SJSA1 (cell line): ENCODE measurements at regions not wholly inside any gene's neighbourhood (a gene's known extent, or its start where the extent isn't known, plus 50 kb on each side); places are given as distances from the start of the nearest gene placed in this dataset.

Experiments used
- DNase-seq, 2 experiments: peaks; one replicate each; pipeline ENCODE4 v3.0.0-alpha.2; 2015 to 2020; ENCODE audit warnings: low spot score in 2 of 2, low read depth in 1 of 2
- H3K27ac ChIP-seq: fragments of 250-450 bp; sonication (Bioruptor Pico); 2 replicates; pipeline ENCODE4 v1.5.1; 2020; ENCODE audit warnings: mild to moderate bottlenecking, moderate library complexity
- H3K27me3 ChIP-seq: fragments of 250-450 bp; sonication (Bioruptor Pico); replicated peaks from 2 replicates; pipeline ENCODE4 v1.5.1; 2020; ENCODE audit warnings: mild to moderate bottlenecking, moderate library complexity
- H3K36me3 ChIP-seq: fragments of 250-450 bp; sonication (Bioruptor Pico); 2 replicates; pipeline ENCODE4 v1.5.1; 2020; ENCODE audit warnings: mild to moderate bottlenecking
- H3K4me1 ChIP-seq: fragments of 250-450 bp; sonication (Bioruptor Pico); replicated peaks from 2 replicates; pipeline ENCODE4 v1.6.1; 2021; ENCODE audit warnings: mild to moderate bottlenecking
- H3K4me3 ChIP-seq: fragments of 250-450 bp; sonication (Bioruptor Pico); 2 replicates; pipeline ENCODE4 v1.5.1; 2020; ENCODE audit warnings: mild to moderate bottlenecking
- H3K9me3 ChIP-seq: fragments of 250-450 bp; sonication (Bioruptor Pico); replicated peaks from 2 replicates; pipeline ENCODE4 v1.5.1; 2020; ENCODE audit warnings: mild to moderate bottlenecking

GRCh38 chr2:165033402-165033801 lies 78.1 kb upstream of the SLC38A11 start:
- Histone ChIP-seq H3K4me3 (no peak overlapping the region), H3K4me1 (0 out of 2 replicates have a peak, but pooled peaks cover 3% of the 10 kb centered on the region), H3K27ac (no peak overlapping the region), H3K9me3 (no peaks in the 10 kb centered on the region), H3K36me3 (no peaks in the 10 kb centered on the region), H3K27me3 (no peaks in the 10 kb centered on the region)
- no peak for DNase-seq

GRCh38 chr2:165032559-165032958 lies 77.2 kb upstream of the SLC38A11 start:
- DNase-seq = no peak
- H3K9me3 ChIP-seq = no peaks in the 10 kb centered on the region
- H3K27ac ChIP-seq = no peak overlapping the region
- no peak overlapping the region for H3K4me3 ChIP-seq
- H3K27me3 ChIP-seq = no peaks in the 10 kb centered on the region
- H3K4me1 ChIP-seq = 0 out of 2 replicates have a peak, but pooled peaks cover 3% of the 10 kb centered on the region
- no peaks in the 10 kb centered on the region for H3K36me3 ChIP-seq

- Histone ChIP-seq H3K4me3 (no peak overlapping the region), H3K27me3 (no peaks in the 10 kb centered on the region), H3K4me1 (no peaks in the 10 kb centered on the region), H3K9me3 (no peaks in the 10 kb centered on the region), H3K36me3 (no peaks in the 10 kb centered on the region), H3K27ac (no peak overlapping the region)
- no peak for DNase-seq
Observed at GRCh38 chr2:165024199-165024598, 68.9 kb upstream of the SLC38A11 start.

DNA sequence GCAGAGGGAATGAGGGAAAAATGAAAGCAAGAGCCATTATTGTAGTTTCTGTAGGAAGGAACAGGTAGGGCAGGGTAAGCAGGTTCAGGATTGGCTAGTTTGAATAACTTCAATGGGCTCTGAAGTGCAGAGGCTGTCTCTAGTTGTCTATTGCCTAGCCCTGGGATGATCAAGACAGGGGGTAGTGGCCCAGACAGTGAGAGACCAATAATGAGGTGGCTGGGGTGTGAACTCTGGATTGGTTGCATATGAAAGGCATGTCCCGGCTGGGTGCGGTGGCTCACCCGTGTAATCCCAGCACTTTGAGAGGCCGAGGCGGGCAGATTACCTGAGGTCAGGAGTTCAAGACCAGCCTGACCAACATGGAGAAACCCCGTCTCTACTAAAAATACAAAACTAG lies 67.5 kb upstream of the SLC38A11 start:
- H3K4me1 ChIP-seq = no peaks in the 10 kb centered on the region
- H3K36me3 ChIP-seq = no peaks in the 10 kb centered on the region
- DNase-seq = no peak
- no peaks in the 10 kb centered on the region for H3K27me3 ChIP-seq
- no peaks in the 10 kb centered on the region for H3K9me3 ChIP-seq
- no peak overlapping the region for H3K27ac ChIP-seq
- no peak overlapping the region for H3K4me3 ChIP-seq

DNA sequence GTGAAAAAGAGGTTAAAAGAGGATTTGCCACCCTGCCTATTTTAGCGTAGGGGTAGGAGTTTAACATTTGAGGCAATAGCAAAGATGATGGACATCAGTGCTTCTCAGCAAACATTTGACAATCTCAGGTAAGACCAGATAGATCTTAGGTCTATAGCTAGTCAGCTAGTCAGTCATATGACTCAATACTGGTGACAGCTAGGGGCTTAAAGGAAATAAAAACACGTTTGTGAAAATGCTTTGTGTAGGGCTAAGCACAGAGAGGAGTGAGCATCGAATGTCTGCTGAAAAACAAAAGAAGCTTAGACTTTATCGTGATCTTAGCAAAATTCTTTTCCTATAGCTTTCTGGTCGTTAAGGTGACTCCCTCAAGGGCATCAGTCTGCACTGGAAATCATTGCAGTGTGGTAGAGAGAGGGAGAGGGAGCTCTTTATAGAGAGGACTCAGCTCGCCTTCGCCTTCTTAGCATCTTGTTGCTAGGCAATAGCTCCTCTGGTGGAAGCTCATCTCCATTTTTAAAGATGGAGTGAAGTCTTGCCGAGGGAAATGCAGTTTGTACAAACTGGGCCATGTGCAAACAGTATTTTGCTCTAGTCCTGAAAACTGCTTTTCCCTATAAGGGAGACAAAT lies 62.8 kb upstream of the SLC38A11 start:
- DNase-seq = no peak
- no peaks in the 10 kb centered on the region for H3K36me3 ChIP-seq
- no peaks in the 10 kb centered on the region for H3K27me3 ChIP-seq
- H3K4me3 ChIP-seq = no peak overlapping the region
- H3K9me3 ChIP-seq = no peaks in the 10 kb centered on the region
- H3K27ac ChIP-seq = no peak overlapping the region
- no peaks in the 10 kb centered on the region for H3K4me1 ChIP-seq

- H3K4me1 ChIP-seq = no peaks in the 10 kb centered on the region
- no peaks in the 10 kb centered on the region for H3K36me3 ChIP-seq
- H3K27ac ChIP-seq = no peak overlapping the region
- no peaks in the 10 kb centered on the region for H3K27me3 ChIP-seq
- DNase-seq = peak in 1 of 2 experiments; percentile 71
- no peak overlapping the region for H3K4me3 ChIP-seq
- no peaks in the 10 kb centered on the region for H3K9me3 ChIP-seq
Observed at GRCh38 chr2:165016772-165017411, 61.6 kb upstream of the SLC38A11 start.

- H3K27me3 ChIP-seq = no peaks in the 10 kb centered on the region
- H3K9me3 ChIP-seq = no peaks in the 10 kb centered on the region
- peak; percentile 44 to 72 for DNase-seq
- H3K36me3 ChIP-seq = no peaks in the 10 kb centered on the region
- H3K27ac ChIP-seq = no peak overlapping the region
- H3K4me3 ChIP-seq = no peak overlapping the region
- no peaks in the 10 kb centered on the region for H3K4me1 ChIP-seq
Observed at GRCh38 chr2:165015052-165015642, 59.8 kb upstream of the SLC38A11 start.

- Histone ChIP-seq H3K27me3 (no peaks in the 10 kb centered on the region; the same call in 1 of the 2 replicates), H3K36me3 (no peaks in the 10 kb centered on the region), H3K4me3 (no peak overlapping the region), H3K9me3 (no peaks in the 10 kb centered on the region), H3K4me1 (no peaks in the 10 kb centered on the region), H3K27ac (no peak overlapping the region)
- no peak for DNase-seq
Observed at GRCh38 chr2:165013944-165014619, 58.8 kb upstream of the SLC38A11 start.

- no peak for DNase-seq
- Histone ChIP-seq H3K27me3 (no peaks in the 10 kb centered on the region; the same call in 1 of the 2 replicates), H3K36me3 (no peaks in the 10 kb centered on the region), H3K4me3 (no peak overlapping the region), H3K4me1 (no peaks in the 10 kb centered on the region), H3K9me3 (no peaks in the 10 kb centered on the region; the same call in 1 of the 2 replicates), H3K27ac (no peak overlapping the region)
Observed at GRCh38 chr2:165011199-165011598, 55.9 kb upstream of the SLC38A11 start.

- H3K27me3 ChIP-seq = no peaks in the 10 kb centered on the region; the same call in 1 of the 2 replicates
- no peak overlapping the region for H3K4me3 ChIP-seq
- no peaks in the 10 kb centered on the region for H3K4me1 ChIP-seq
Observed at GRCh38 chr2:165010556-165010955, 55.2 kb upstream of the SLC38A11 start.

GRCh38 chr2:165009466-165009865 lies 54.1 kb upstream of the SLC38A11 start:
- H3K4me1 ChIP-seq = no peaks in the 10 kb centered on the region
- H3K9me3 ChIP-seq = no peaks in the 10 kb centered on the region; the same call in 1 of the 2 replicates
- no peaks in the 10 kb centered on the region; the same call in 1 of the 2 replicates for H3K27me3 ChIP-seq
- no peak overlapping the region for H3K4me3 ChIP-seq
- no peak for DNase-seq
- H3K36me3 ChIP-seq = no peaks in the 10 kb centered on the region
- H3K27ac ChIP-seq = no peak overlapping the region

More at GRCh38 chr2:165010556-165010955, 55.2 kb upstream of the SLC38A11 start:
- H3K9me3 ChIP-seq = no peaks in the 10 kb centered on the region; the same call in 1 of the 2 replicates
- H3K36me3 ChIP-seq = no peaks in the 10 kb centered on the region
- DNase-seq = no peak
- no peak overlapping the region for H3K27ac ChIP-seq

- DNase-seq = no peak
- Histone ChIP-seq H3K27ac (no peak overlapping the region), H3K4me1 (no peaks in the 10 kb centered on the region), H3K9me3 (no peaks in the 10 kb centered on the region; the same call in 1 of the 2 replicates), H3K4me3 (no peak overlapping the region), H3K36me3 (no peaks in the 10 kb centered on the region), H3K27me3 (no peaks in the 10 kb centered on the region; the same call in 1 of the 2 replicates)
Observed at GRCh38 chr2:165008730-165009315, 53.5 kb upstream of the SLC38A11 start.

DNA sequence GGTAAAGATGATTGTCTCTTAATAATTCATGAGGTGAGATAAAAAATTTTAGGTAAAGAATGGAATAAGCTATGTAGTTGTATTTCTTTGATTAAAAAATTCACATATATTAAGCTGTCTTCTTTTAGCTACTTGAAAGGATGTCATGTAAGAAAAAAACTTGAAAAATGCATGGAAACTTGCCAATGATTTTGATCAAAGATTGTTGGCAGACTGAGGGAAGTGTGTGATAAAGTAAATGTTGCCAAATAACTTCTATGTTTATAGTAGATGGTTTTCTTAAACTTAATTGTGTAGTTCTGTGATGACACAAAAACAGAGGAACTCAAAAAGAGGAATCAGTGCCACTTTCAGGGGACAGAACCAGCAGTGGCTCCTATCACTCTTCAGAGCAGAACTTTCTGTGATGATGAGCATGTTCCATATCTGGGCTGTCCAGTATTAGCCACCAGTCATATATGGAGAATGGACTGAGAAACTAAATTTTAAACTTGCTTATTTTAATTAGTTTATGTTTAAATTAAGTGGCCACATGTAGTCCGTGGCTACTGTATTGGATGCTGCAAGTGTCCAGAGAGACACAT lies 51.9 kb upstream of the SLC38A11 start:
- no peak overlapping the region for H3K4me3 ChIP-seq
- DNase-seq = no peak
- H3K4me1 ChIP-seq = no peaks in the 10 kb centered on the region
- no peaks in the 10 kb centered on the region for H3K36me3 ChIP-seq
- H3K27ac ChIP-seq = no peak overlapping the region
- no peaks in the 10 kb centered on the region; the same call in 1 of the 2 replicates for H3K9me3 ChIP-seq
- no peaks in the 10 kb centered on the region; the same call in 1 of the 2 replicates for H3K27me3 ChIP-seq
